ENCODE measurements at regions not wholly inside any gene's neighbourhood (a gene's known extent, or its start where the extent isn't known, plus 50 kb on each side); places are given as distances from the start of the nearest gene placed in this dataset.

DNA sequence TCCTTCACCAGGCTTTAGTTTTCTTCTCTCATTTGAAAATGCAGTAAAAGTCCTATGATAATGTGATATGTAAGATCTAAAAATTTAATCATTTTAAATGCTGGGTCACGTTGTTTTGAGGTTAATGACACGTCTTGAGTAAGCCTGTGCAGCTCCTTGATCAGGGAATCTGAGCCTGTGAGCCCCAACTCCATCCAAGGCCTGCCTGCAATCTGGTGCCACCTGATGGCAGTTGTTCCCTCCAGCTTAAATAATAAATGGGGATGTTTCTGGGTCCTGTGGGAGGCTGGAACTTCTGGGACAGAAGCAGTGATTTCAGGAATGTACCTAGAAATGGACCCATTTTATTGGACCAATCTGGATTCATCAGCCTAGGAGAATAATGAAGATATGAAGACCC is 455.4 kb upstream of the ADGRL3 start:
- Mint-ChIP-seq H3K27ac (no peak overlapping the region), H3K4me3 (no peak overlapping the region), H3K4me1 (no peaks in the 10 kb centered on the region), H3K36me3 (no peaks in the 10 kb centered on the region), H3K9me3 (no peaks in the 10 kb centered on the region), H3K27me3 (ENCODE audit: low read depth) (no peaks in the 10 kb centered on the region)
- ATAC-seq (peak; percentile 95), DNase-seq (ENCODE audit: low spot score) (peak; percentile 19)
- ChIA-PET POLR2A (no interaction called here), CTCF (interaction anchor here (0.5 to 1.2 kb wide), 5 partner anchors 9 to 957 kb away, joined by 3 read pairs; no protein-coding TSS in a partner anchor)
- TF ChIP-seq ZBTB21 (CRISPR knock-in tag; IDR thresholded peaks at IDR 0.05; ENCODE audit: borderline replicate concordance) (no peak), SP1 (CRISPR knock-in tag; conservative IDR thresholded peaks at IDR 0.05) (no peak), FOXK1 (CRISPR knock-in tag; IDR thresholded peaks at IDR 0.05) (no peak), ZNF317 (CRISPR knock-in tag; IDR thresholded peaks at IDR 0.05; ENCODE audit: borderline replicate concordance, low read depth) (no peak), ZNF423 (CRISPR knock-in tag; IDR thresholded peaks at IDR 0.05) (no peak), GTF2I (CRISPR knock-in tag; conservative IDR thresholded peaks at IDR 0.05) (no peak), TCF7 (CRISPR knock-in tag; IDR thresholded peaks at IDR 0.05; ENCODE audit: low read depth) (no peak), ZNF138 (CRISPR knock-in tag; conservative IDR thresholded peaks at IDR 0.05) (no peak)
- TF ChIP-seq, protein P1, sequence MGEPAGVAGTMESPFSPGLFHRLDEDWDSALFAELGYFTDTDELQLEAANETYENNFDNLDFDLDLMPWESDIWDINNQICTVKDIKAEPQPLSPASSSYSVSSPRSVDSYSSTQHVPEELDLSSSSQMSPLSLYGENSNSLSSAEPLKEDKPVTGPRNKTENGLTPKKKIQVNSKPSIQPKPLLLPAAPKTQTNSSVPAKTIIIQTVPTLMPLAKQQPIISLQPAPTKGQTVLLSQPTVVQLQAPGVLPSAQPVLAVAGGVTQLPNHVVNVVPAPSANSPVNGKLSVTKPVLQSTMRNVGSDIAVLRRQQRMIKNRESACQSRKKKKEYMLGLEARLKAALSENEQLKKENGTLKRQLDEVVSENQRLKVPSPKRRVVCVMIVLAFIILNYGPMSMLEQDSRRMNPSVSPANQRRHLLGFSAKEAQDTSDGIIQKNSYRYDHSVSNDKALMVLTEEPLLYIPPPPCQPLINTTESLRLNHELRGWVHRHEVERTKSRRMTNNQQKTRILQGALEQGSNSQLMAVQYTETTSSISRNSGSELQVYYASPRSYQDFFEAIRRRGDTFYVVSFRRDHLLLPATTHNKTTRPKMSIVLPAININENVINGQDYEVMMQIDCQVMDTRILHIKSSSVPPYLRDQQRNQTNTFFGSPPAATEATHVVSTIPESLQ (CRISPR knock-in tag; IDR thresholded peaks at IDR 0.05), result no peak
- TF ChIP-seq, protein P2, sequence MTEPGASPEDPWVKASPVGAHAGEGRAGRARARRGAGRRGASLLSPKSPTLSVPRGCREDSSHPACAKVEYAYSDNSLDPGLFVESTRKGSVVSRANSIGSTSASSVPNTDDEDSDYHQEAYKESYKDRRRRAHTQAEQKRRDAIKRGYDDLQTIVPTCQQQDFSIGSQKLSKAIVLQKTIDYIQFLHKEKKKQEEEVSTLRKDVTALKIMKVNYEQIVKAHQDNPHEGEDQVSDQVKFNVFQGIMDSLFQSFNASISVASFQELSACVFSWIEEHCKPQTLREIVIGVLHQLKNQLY (CRISPR knock-in tag; IDR thresholded peaks at IDR 0.05), result no peak
- TF ChIP-seq, protein P3, sequence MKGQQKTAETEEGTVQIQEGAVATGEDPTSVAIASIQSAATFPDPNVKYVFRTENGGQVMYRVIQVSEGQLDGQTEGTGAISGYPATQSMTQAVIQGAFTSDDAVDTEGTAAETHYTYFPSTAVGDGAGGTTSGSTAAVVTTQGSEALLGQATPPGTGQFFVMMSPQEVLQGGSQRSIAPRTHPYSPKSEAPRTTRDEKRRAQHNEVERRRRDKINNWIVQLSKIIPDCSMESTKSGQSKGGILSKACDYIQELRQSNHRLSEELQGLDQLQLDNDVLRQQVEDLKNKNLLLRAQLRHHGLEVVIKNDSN (CRISPR knock-in tag; IDR thresholded peaks at IDR 0.05), result no peak
- TF ChIP-seq, protein P4, sequence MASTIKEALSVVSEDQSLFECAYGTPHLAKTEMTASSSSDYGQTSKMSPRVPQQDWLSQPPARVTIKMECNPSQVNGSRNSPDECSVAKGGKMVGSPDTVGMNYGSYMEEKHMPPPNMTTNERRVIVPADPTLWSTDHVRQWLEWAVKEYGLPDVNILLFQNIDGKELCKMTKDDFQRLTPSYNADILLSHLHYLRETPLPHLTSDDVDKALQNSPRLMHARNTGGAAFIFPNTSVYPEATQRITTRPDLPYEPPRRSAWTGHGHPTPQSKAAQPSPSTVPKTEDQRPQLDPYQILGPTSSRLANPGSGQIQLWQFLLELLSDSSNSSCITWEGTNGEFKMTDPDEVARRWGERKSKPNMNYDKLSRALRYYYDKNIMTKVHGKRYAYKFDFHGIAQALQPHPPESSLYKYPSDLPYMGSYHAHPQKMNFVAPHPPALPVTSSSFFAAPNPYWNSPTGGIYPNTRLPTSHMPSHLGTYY (CRISPR knock-in tag; IDR thresholded peaks at IDR 0.05), result no peak
- TF ChIP-seq, protein P5, sequence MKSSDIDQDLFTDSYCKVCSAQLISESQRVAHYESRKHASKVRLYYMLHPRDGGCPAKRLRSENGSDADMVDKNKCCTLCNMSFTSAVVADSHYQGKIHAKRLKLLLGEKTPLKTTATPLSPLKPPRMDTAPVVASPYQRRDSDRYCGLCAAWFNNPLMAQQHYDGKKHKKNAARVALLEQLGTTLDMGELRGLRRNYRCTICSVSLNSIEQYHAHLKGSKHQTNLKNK (CRISPR knock-in tag; IDR thresholded peaks at IDR 0.05), result no peak
- TF ChIP-seq, protein P6, sequence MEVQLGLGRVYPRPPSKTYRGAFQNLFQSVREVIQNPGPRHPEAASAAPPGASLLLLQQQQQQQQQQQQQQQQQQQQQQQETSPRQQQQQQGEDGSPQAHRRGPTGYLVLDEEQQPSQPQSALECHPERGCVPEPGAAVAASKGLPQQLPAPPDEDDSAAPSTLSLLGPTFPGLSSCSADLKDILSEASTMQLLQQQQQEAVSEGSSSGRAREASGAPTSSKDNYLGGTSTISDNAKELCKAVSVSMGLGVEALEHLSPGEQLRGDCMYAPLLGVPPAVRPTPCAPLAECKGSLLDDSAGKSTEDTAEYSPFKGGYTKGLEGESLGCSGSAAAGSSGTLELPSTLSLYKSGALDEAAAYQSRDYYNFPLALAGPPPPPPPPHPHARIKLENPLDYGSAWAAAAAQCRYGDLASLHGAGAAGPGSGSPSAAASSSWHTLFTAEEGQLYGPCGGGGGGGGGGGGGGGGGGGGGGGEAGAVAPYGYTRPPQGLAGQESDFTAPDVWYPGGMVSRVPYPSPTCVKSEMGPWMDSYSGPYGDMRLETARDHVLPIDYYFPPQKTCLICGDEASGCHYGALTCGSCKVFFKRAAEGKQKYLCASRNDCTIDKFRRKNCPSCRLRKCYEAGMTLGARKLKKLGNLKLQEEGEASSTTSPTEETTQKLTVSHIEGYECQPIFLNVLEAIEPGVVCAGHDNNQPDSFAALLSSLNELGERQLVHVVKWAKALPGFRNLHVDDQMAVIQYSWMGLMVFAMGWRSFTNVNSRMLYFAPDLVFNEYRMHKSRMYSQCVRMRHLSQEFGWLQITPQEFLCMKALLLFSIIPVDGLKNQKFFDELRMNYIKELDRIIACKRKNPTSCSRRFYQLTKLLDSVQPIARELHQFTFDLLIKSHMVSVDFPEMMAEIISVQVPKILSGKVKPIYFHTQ (CRISPR knock-in tag; IDR thresholded peaks at IDR 0.05), result no peak
- TF ChIP-seq, protein P7, sequence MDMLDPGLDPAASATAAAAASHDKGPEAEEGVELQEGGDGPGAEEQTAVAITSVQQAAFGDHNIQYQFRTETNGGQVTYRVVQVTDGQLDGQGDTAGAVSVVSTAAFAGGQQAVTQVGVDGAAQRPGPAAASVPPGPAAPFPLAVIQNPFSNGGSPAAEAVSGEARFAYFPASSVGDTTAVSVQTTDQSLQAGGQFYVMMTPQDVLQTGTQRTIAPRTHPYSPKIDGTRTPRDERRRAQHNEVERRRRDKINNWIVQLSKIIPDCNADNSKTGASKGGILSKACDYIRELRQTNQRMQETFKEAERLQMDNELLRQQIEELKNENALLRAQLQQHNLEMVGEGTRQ (CRISPR knock-in tag; IDR thresholded peaks at IDR 0.05), result no peak

DNA sequence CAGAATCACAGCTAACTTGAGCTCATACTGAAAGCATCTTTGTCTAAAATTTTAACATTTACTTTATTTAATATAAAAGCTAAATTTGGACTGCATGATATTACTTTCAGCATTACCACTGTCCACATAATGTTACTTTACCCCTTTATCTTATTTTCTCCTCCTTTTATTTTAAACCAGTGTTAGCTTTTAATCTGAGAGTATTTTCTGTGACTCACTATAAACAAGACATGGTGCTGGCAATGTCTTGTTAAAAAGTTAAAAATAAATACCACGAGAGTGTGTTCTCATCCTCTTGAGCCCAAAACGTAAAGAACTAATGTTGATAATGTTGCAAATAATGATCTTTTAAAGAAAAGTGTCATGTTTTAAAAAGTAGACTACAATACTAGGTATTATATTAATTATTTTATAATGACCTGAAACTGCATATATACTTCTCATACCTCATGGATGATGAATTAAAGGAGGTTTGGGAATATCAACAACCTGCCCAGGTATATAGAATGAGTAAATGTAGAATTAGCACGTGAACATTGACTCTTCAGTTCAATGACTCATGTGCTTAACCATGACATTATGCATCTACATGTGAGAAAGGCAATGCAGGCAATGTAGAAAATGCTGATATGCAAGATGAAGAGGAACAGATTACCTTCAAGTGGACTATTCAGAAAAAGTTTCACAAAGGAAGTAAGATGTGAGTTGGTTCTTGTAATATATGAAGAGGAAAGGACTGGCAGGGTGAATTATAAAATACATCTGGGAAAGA is 454.1 kb upstream of the ADGRL3 start:
- no peak for ATAC-seq
- CTCF ChIA-PET, result no interaction called here
- DNase-seq (ENCODE audit: low spot score), result no peak
- no peaks in the 10 kb centered on the region for H3K4me1 Mint-ChIP-seq
- H3K4me3 Mint-ChIP-seq, result no peak overlapping the region
- TF ChIP-seq, protein P8, sequence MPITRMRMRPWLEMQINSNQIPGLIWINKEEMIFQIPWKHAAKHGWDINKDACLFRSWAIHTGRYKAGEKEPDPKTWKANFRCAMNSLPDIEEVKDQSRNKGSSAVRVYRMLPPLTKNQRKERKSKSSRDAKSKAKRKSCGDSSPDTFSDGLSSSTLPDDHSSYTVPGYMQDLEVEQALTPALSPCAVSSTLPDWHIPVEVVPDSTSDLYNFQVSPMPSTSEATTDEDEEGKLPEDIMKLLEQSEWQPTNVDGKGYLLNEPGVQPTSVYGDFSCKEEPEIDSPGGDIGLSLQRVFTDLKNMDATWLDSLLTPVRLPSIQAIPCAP (CRISPR knock-in tag; IDR thresholded peaks at IDR 0.05), result no peak
- H3K27ac Mint-ChIP-seq, result no peak overlapping the region
- POLR2A ChIA-PET, result no interaction called here
- no peaks in the 10 kb centered on the region for H3K36me3 Mint-ChIP-seq
- no peaks in the 10 kb centered on the region for H3K9me3 Mint-ChIP-seq
- H3K27me3 Mint-ChIP-seq (ENCODE audit: low read depth), result no peaks in the 10 kb centered on the region

All from WTC11 (cell line).